ENCODE measurements at regions not wholly inside any gene's neighbourhood (a gene's known extent, or its start where the extent isn't known, plus 50 kb on each side); places are given as distances from the start of the nearest gene placed in this dataset.

DNA sequence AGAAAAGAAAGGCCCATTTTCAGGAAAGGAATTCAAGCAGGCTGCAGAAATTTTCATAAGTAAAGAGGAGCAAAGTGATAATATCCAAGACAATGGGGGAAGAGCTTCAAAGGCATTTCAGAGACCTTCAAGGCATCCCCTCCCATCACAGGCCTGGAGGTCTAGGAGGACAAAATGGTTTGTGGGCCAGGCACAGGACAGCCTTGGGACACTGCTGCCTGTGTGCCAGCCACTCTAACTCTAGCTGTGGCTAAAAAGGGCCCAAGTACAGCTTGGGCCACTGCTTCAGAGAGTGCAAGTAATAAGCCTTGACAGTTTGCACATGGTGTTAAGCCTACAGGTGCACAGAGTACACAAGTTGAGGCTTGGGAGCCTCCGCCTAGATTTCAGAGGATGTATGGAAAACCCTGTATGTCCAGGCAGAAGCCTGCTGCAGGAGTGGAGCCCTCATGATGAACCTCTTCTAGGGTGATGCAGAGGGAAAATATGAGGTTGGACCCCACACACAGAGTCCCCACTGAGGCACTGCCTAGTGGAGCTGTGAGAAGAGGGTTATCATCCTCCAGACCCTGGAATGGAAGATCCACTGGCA is 51.8 kb upstream of the ZSWIM5 start:
- no peak overlapping the region for H3K27ac Mint-ChIP-seq
- H3K4me1 Mint-ChIP-seq, result no peaks in the 10 kb centered on the region
- no peak overlapping the region for H3K4me3 ChIP-seq (ENCODE audit: low read length)
- no peaks in the 10 kb centered on the region for H3K27me3 ChIP-seq (ENCODE audit: control insufficient read depth, insufficient read depth, low read length)
- H3K9me3 Mint-ChIP-seq, result peaks cover 0 to 7% of the 10 kb centered on the region in 2 donors
- WGBS (ENCODE audit: insufficient coverage), result 90% methylated on average over 1 of the region's 1 CpG
- no peak for ATAC-seq
- H3K27ac ChIP-seq (ENCODE audit: low read length), result no peak overlapping the region
- no peaks in the 10 kb centered on the region for H3K36me3 ChIP-seq (ENCODE audit: control insufficient read depth, insufficient read depth, low read length)
- DNase-seq, result no peak
- H3K9me3 ChIP-seq (ENCODE audit: control insufficient read depth, insufficient read depth, low read length), result peaks cover 25% of the 10 kb centered on the region
- H3K36me3 Mint-ChIP-seq, result peaks cover 8% of the 10 kb centered on the region
- no peak overlapping the region for H3K4me3 Mint-ChIP-seq
- TF ChIP-seq CTCF (IDR thresholded peaks at IDR 0.05), result no peak
- intact Hi-C loops (cut with micrococcal nuclease), result no loop called here
- H3K27me3 Mint-ChIP-seq (ENCODE audit: low read depth in 2 of 2), result peaks cover 8 to 16% of the 10 kb centered on the region in 2 donors
- no peaks in the 10 kb centered on the region for H3K4me1 ChIP-seq (ENCODE audit: control insufficient read depth, insufficient read depth, low read length)

DNA sequence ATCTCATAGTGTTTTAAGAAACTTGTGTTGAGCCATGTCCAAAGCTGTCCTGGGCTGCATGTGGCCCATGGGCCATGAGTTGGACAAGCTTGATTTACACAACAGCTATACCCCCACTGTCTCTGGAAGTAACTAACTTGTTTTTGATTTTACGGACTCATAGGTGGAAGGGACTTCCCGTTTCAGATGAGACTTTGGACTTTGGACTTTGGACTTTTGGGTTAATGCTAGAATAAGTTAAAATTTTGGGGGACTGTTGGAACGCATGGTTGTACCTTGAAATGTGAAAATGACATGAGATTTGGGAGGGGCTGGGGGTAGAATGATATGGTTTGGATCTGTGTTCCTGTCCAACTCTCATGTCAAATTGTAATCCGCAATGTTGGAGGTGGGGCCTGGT is 52.6 kb upstream of the ZSWIM5 start:
- 93% methylated on average over 4 of the region's 4 CpGs for WGBS (ENCODE audit: insufficient coverage)
- Histone ChIP-seq H3K36me3 (ENCODE audit: control insufficient read depth, insufficient read depth, low read length) (no peaks in the 10 kb centered on the region), H3K27me3 (ENCODE audit: control insufficient read depth, insufficient read depth, low read length) (no peaks in the 10 kb centered on the region), H3K4me3 (ENCODE audit: low read length) (no peak overlapping the region), H3K27ac (ENCODE audit: low read length) (no peak overlapping the region), H3K9me3 (ENCODE audit: control insufficient read depth, insufficient read depth, low read length) (peaks cover 25% of the 10 kb centered on the region), H3K4me1 (ENCODE audit: control insufficient read depth, insufficient read depth, low read length) (no peaks in the 10 kb centered on the region)
- H3K36me3 Mint-ChIP-seq, result peaks cover 8% of the 10 kb centered on the region
- ATAC-seq (no peak), DNase-seq (no peak)
- intact Hi-C loops (cut with micrococcal nuclease), result no loop called here
- TF ChIP-seq CTCF (IDR thresholded peaks at IDR 0.05), result no peak
- H3K4me3 Mint-ChIP-seq, result no peak overlapping the region
- peaks cover 10 to 14% of the 10 kb centered on the region in 2 donors for H3K27me3 Mint-ChIP-seq (ENCODE audit: low read depth in 2 of 2)
- no peaks in the 10 kb centered on the region for H3K4me1 Mint-ChIP-seq
- no peak overlapping the region for H3K27ac Mint-ChIP-seq
- H3K9me3 Mint-ChIP-seq, result peaks cover 0 to 7% of the 10 kb centered on the region in 2 donors

DNA sequence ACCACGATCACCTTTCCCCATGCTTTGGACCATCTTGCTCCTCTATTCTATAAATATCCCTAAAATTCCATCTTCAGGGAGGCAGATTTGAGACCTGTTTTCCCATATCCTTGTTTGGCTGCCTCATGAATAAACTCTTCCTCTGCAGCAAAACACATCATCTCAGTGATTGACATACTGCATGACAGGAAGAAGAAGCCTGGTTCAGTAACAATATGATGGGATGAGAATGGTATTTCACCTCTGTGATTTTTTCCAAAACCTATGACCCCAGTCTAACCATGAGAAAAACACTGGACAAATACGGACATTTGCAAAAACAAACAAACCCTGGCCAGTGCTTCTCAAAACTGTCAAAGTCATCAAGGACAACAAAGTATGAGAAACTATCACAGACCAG is 53.8 kb upstream of the ZSWIM5 start:
- no peak for DNase-seq
- Mint-ChIP-seq H3K36me3 (peaks cover 8% of the 10 kb centered on the region), H3K27me3 (ENCODE audit: low read depth in 2 of 2) (peaks cover 5% of the 10 kb centered on the region in 2 donors), H3K4me3 (no peak overlapping the region), H3K9me3 (peaks cover 0 to 7% of the 10 kb centered on the region in 2 donors), H3K4me1 (no peaks in the 10 kb centered on the region), H3K27ac (no peak overlapping the region)
- WGBS (ENCODE audit: insufficient coverage), result 88% methylated on average over 2 of the region's 2 CpGs
- Histone ChIP-seq H3K4me1 (ENCODE audit: control insufficient read depth, insufficient read depth, low read length) (no peaks in the 10 kb centered on the region), H3K9me3 (ENCODE audit: control insufficient read depth, insufficient read depth, low read length) (peaks cover 25% of the 10 kb centered on the region), H3K36me3 (ENCODE audit: control insufficient read depth, insufficient read depth, low read length) (no peaks in the 10 kb centered on the region), H3K27me3 (ENCODE audit: control insufficient read depth, insufficient read depth, low read length) (no peaks in the 10 kb centered on the region), H3K27ac (ENCODE audit: low read length) (no peak overlapping the region), H3K4me3 (ENCODE audit: low read length) (no peak overlapping the region)
- no peak for TF ChIP-seq CTCF (IDR thresholded peaks at IDR 0.05)
- intact Hi-C loops (cut with micrococcal nuclease), result no loop called here
- no peak for ATAC-seq

DNA sequence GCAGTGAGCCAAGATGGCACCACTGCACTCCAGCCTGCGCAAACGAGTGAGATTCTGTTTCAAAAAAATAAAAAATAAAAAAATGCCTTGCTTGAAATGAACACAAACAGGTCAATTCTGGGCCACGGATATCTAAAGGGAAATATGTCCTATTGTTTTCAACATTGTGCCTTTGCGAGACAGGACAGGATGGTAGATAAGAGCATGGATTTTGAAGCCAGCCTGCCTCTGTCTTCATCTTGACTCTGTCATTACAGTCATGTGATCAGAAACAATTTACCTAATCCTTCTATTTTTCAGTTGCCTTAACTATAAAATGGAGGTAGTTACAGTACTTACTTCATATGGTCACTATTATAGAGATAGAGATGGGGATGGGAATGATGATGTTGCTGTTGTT is 56.7 kb upstream of the ZSWIM5 start:
- H3K36me3 ChIP-seq (ENCODE audit: control insufficient read depth, insufficient read depth, low read length), result no peaks in the 10 kb centered on the region
- intact Hi-C loops (cut with micrococcal nuclease), result no loop called here
- Mint-ChIP-seq H3K9me3 (no peaks in the 10 kb centered on the region), H3K36me3 (peaks cover under 1% of the 10 kb centered on the region), H3K27me3 (ENCODE audit: low read depth in 2 of 2) (peaks cover 5% of the 10 kb centered on the region in 2 donors), H3K27ac (no peak overlapping the region), H3K4me3 (no peak overlapping the region), H3K4me1 (no peaks in the 10 kb centered on the region)
- ATAC-seq (no peak), DNase-seq (no peak)
- peaks cover 18% of the 10 kb centered on the region for H3K9me3 ChIP-seq (ENCODE audit: control insufficient read depth, insufficient read depth, low read length)
- no peaks in the 10 kb centered on the region for H3K4me1 ChIP-seq (ENCODE audit: control insufficient read depth, insufficient read depth, low read length)
- 94% methylated on average over 4 of the region's 4 CpGs for WGBS (ENCODE audit: insufficient coverage)
- H3K4me3 ChIP-seq (ENCODE audit: low read length), result no peak overlapping the region
- no peak overlapping the region for H3K27ac ChIP-seq (ENCODE audit: low read length)
- no peaks in the 10 kb centered on the region for H3K27me3 ChIP-seq (ENCODE audit: control insufficient read depth, insufficient read depth, low read length)
- TF ChIP-seq CTCF (IDR thresholded peaks at IDR 0.05), result no peak
